HCT116 (cell line): ENCODE measurements at regions not wholly inside any gene's neighbourhood (a gene's known extent, or its start where the extent isn't known, plus 50 kb on each side); places are given as distances from the start of the nearest gene placed in this dataset.

Source experiments
- MAX ChIP-seq: IDR thresholded peaks from 2 replicates; pipeline ENCODE4 v1.6.1; 2012
- POLR2AphosphoS5 ChIP-seq: IDR thresholded peaks from 2 replicates; pipeline ENCODE4 v1.6.1; 2011; ENCODE audit warnings: mild to moderate bottlenecking, low read depth, low read length, moderate library complexity
- RAD21 ChIP-seq: IDR thresholded peaks from 2 replicates; pipeline ENCODE4 v1.6.1; 2012; ENCODE audit warnings: low read depth, mild to moderate bottlenecking
- ZBTB33 ChIP-seq: IDR thresholded peaks from 2 replicates; pipeline ENCODE4 v1.6.1; 2011; ENCODE audit warnings: mild to moderate bottlenecking, low read length, moderate library complexity; ENCODE audit not compliant: insufficient replicate concordance; ENCODE audit errors: extremely low read depth
- ZNF274 ChIP-seq: fragments of 200-500 bp; sonication (Bioruptor generic); IDR thresholded peaks from 2 replicates; pipeline ENCODE4 v1.6.1; 2014; ENCODE audit warnings: mild to moderate bottlenecking, low read depth, low read length, inconsistent platforms
- TF ChIP-seq, protein P1 (sequence below), 3 experiments: fragments of 200-600 bp in 1 of 3; sonication (generic) in 1 of 3; IDR thresholded peaks in 2 of 3; conservative IDR thresholded peaks in 1 of 3; 2 replicates each; pipeline ENCODE4 v1.5.1; 2012 to 2017; ENCODE audit warnings: low read depth in 2 of 3, low read length in 2 of 3, antibody characterized with exemption in 1 of 3, borderline replicate concordance in 1 of 3, control low read depth in 1 of 3, mild to moderate bottlenecking in 1 of 3, mixed read lengths in 1 of 3, mixed run types in 1 of 3, moderate library complexity in 1 of 3; ENCODE audit not compliant: insufficient read depth in 1 of 3

- TF ChIP-seq MAX, result no peak
- TF ChIP-seq, protein P1, sequence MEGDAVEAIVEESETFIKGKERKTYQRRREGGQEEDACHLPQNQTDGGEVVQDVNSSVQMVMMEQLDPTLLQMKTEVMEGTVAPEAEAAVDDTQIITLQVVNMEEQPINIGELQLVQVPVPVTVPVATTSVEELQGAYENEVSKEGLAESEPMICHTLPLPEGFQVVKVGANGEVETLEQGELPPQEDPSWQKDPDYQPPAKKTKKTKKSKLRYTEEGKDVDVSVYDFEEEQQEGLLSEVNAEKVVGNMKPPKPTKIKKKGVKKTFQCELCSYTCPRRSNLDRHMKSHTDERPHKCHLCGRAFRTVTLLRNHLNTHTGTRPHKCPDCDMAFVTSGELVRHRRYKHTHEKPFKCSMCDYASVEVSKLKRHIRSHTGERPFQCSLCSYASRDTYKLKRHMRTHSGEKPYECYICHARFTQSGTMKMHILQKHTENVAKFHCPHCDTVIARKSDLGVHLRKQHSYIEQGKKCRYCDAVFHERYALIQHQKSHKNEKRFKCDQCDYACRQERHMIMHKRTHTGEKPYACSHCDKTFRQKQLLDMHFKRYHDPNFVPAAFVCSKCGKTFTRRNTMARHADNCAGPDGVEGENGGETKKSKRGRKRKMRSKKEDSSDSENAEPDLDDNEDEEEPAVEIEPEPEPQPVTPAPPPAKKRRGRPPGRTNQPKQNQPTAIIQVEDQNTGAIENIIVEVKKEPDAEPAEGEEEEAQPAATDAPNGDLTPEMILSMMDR (IDR thresholded peaks at IDR 0.05 in 2 of 3, conservative IDR thresholded peaks at IDR 0.05 in 1 of 3; ENCODE audit: borderline replicate concordance in 1 of 3, insufficient read depth in 1 of 3, low read depth in 2 of 3, low read length in 2 of 3), result no peak
- no peak for TF ChIP-seq RAD21
- TF ChIP-seq ZNF274, result no peak
- TF ChIP-seq POLR2AphosphoS5, result no peak
- no peak for TF ChIP-seq ZBTB33
These were observed 181.3 kb downstream of the RMST start for GRCh38 chr12:97643924-97644323.
